HEK293T (cell line): ENCODE measurements at regions not wholly inside any gene's neighbourhood (a gene's known extent, or its start where the extent isn't known, plus 50 kb on each side); places are given as distances from the start of the nearest gene placed in this dataset.

Experiments used
- ARNT ChIP-seq: fragments of 450-650 bp; IDR thresholded peaks from 2 replicates; pipeline ENCODE4 v1.6.1; 2017; ENCODE audit warnings: mild to moderate bottlenecking
- BHLHE40 ChIP-seq: fragments of 450-650 bp; IDR thresholded peaks from 2 replicates; pipeline ENCODE4 v1.6.1; 2016; ENCODE audit warnings: mild to moderate bottlenecking, moderate library complexity, borderline replicate concordance
- ELF4 ChIP-seq: fragments of 450-650 bp; IDR thresholded peaks from 2 replicates; pipeline ENCODE4 v1.6.1; 2017; ENCODE audit warnings: antibody characterized with exemption
- FOXA1 ChIP-seq: fragments of 450-650 bp; IDR thresholded peaks from 2 replicates; pipeline ENCODE4 v1.6.1; 2016; ENCODE audit warnings: mild to moderate bottlenecking
- FOXK2 ChIP-seq: fragments of 450-650 bp; IDR thresholded peaks from 2 replicates; pipeline ENCODE4 v1.6.1; 2016; ENCODE audit warnings: mild to moderate bottlenecking
- FOXM1 ChIP-seq: fragments of 450-650 bp; IDR thresholded peaks from 2 replicates; pipeline ENCODE4 v1.6.1; 2017; ENCODE audit warnings: mild to moderate bottlenecking, borderline replicate concordance
- L3MBTL2 ChIP-seq: fragments of 450-650 bp; conservative IDR thresholded peaks from 2 replicates; pipeline ENCODE4 v1.6.1; 2016; ENCODE audit warnings: mild to moderate bottlenecking
- LEF1 ChIP-seq: fragments of 450-650 bp; IDR thresholded peaks from 2 replicates; pipeline ENCODE4 v1.6.1; 2017; ENCODE audit warnings: mild to moderate bottlenecking, borderline replicate concordance
- NFRKB ChIP-seq: fragments of 450-650 bp; IDR thresholded peaks from 2 replicates; pipeline ENCODE4 v1.6.1; 2016; ENCODE audit warnings: mild to moderate bottlenecking, moderate library complexity
- PKNOX1 ChIP-seq: fragments of 450-650 bp; IDR thresholded peaks from 2 replicates; pipeline ENCODE4 v1.6.1; 2016
- SP1 ChIP-seq: fragments of 450-650 bp; IDR thresholded peaks from 2 replicates; pipeline ENCODE4 v1.6.1; 2017
- SUZ12 ChIP-seq: fragments of 450-650 bp; IDR thresholded peaks from 2 replicates; pipeline ENCODE4 v1.6.1; 2016; ENCODE audit warnings: mild to moderate bottlenecking
- TARDBP ChIP-seq: fragments of 450-650 bp; IDR thresholded peaks from 2 replicates; pipeline ENCODE4 v1.6.1; 2016
- ZNF384 ChIP-seq: fragments of 450-650 bp; IDR thresholded peaks from 2 replicates; pipeline ENCODE4 v1.6.1; 2016

GRCh38 chr22:47645450-47645914 lies 883.0 kb downstream of the TBC1D22A start:
- TF ChIP-seq TARDBP (no peak), BHLHE40 (no peak), FOXA1 (no peak), PKNOX1 (no peak), ZNF384 (no peak), SP1 (no peak), FOXM1 (no peak), LEF1 (no peak), L3MBTL2 (no peak), ARNT (no peak), SUZ12 (no peak), FOXK2 (no peak), NFRKB (no peak), ELF4 (no peak)
